HL-60 (cell line): ENCODE measurements at regions not wholly inside any gene's neighbourhood (a gene's known extent, or its start where the extent isn't known, plus 50 kb on each side); places are given as distances from the start of the nearest gene placed in this dataset.

Experiments used
- DNase-seq, 2 experiments: peaks; one replicate each; pipeline ENCODE4 v3.0.0-alpha.2; 2010 to 2020; ENCODE audit warnings: low read depth in 1 of 2, low spot score in 1 of 2
- H3K27ac ChIP-seq: fragments of 250-450 bp; sonication (Bioruptor Pico); replicated peaks from 2 replicates; pipeline ENCODE4 v1.5.1; 2020; ENCODE audit warnings: mild to moderate bottlenecking, moderate library complexity
- H3K27me3 ChIP-seq: fragments of 250-450 bp; sonication (Bioruptor Pico); 2 replicates; pipeline ENCODE4 v1.5.1; 2021; ENCODE audit warnings: mild to moderate bottlenecking, moderate library complexity; ENCODE audit not compliant: insufficient read depth, poor library complexity, severe bottlenecking
- H3K4me3 ChIP-seq: replicated peaks from 2 replicates; pipeline ENCODE4 v1.5.1; 2011; ENCODE audit warnings: mild to moderate bottlenecking, control low read depth, low read length; ENCODE audit not compliant: insufficient read depth
- CTCF ChIP-seq: IDR thresholded peaks from one replicate; pipeline ENCODE4 v1.5.1; 2011; ENCODE audit warnings: low read length, control low read depth, inconsistent platforms; ENCODE audit not compliant: insufficient read depth
- GABPA ChIP-seq: IDR thresholded peaks from 2 replicates; pipeline ENCODE4 v1.6.1; 2012; ENCODE audit warnings: low read depth
- POLR2AphosphoS5 ChIP-seq: IDR thresholded peaks from 2 replicates; pipeline ENCODE4 v1.6.1; 2012; ENCODE audit warnings: low read depth
- REST ChIP-seq: IDR thresholded peaks from 2 replicates; pipeline ENCODE4 v1.6.1; 2012; ENCODE audit warnings: low read depth; ENCODE audit not compliant: insufficient replicate concordance
- SPI1 ChIP-seq: IDR thresholded peaks from 2 replicates; pipeline ENCODE4 v1.6.1; 2012; ENCODE audit warnings: low read depth, mild to moderate bottlenecking, borderline replicate concordance

GRCh38 chrX:144494074-144494473, 610.2 kb downstream of the UBE2NL start:
- Histone ChIP-seq H3K4me3 (no peak overlapping the region), H3K27me3 (no peaks in the 10 kb centered on the region), H3K27ac (no peak overlapping the region)
- DNase-seq = no peak
- TF ChIP-seq CTCF (no peak), POLR2AphosphoS5 (no peak), REST (no peak), GABPA (no peak), SPI1 (no peak)

GRCh38 chrX:144531877-144532276, 648.0 kb downstream of the UBE2NL start:
- TF ChIP-seq POLR2AphosphoS5 = no peak
- no peak for TF ChIP-seq CTCF
- no peak for TF ChIP-seq SPI1
- no peak for TF ChIP-seq GABPA
- no peak for TF ChIP-seq REST
- no peaks in the 10 kb centered on the region for H3K27me3 ChIP-seq
- DNase-seq = no peak
- H3K27ac ChIP-seq = no peak overlapping the region
- H3K4me3 ChIP-seq = no peak overlapping the region

- TF ChIP-seq REST = no peak
- TF ChIP-seq POLR2AphosphoS5 = no peak
- TF ChIP-seq GABPA = no peak
- no peak for TF ChIP-seq SPI1
- no peak for TF ChIP-seq CTCF
- DNase-seq = no peak
- no peak overlapping the region for H3K27ac ChIP-seq
- H3K27me3 ChIP-seq = no peaks in the 10 kb centered on the region
- no peak overlapping the region for H3K4me3 ChIP-seq
Measured at GRCh38 chrX:144566592-144566991, 680.7 kb upstream of the SPANXN1 start.
